Right lobe of liver (tissue), 4 donors: ENCODE measurements at regions not wholly inside any gene's neighbourhood (a gene's known extent, or its start where the extent isn't known, plus 50 kb on each side); places are given as distances from the start of the nearest gene placed in this dataset.

ENCODE experiments used
- CTCF ChIP-seq, 4 donors: fragments of 200-600 bp in 3 of 4; fragments of 450-650 bp in 1 of 4; IDR thresholded peaks; one replicate each; pipeline versions ENCODE4 v1.5.1 to v1.8.0; 2016 to 2022; ENCODE audit warnings: antibody characterized with exemption in 4 of 4, mild to moderate bottlenecking in 2 of 4
- POLR2A ChIP-seq: fragments of 450-650 bp; IDR thresholded peaks from one replicate; pipeline ENCODE4 v1.6.1; 2017; ENCODE audit warnings: antibody characterized with exemption, mild to moderate bottlenecking
- donor health status: DM: no; HTN: no; CAD: no.
- donor health status: DM: no; HTN: no; CAD: no.
- donor health status: DM: no; HTN: yes; CAD: no.

GRCh38 chr6:140068801-140069200, 694.4 kb upstream of the CITED2 start:
- TF ChIP-seq POLR2A: no peak
- no peak for TF ChIP-seq CTCF (IDR thresholded peaks at IDR 0.05)
